ENCODE measurements at regions not wholly inside any gene's neighbourhood (a gene's known extent, or its start where the extent isn't known, plus 50 kb on each side); places are given as distances from the start of the nearest gene placed in this dataset.

GRCh38 chr1:47710329-47711071 lies 272.7 kb downstream of the FOXD2 start:
- intact Hi-C loops (cut with DNase I; ENCODE audit: low total_unique reads), result loop anchor here (10.0 kb wide), 1 partner anchor 276 kb away; the partner anchor contains the start of gene FOXD2
- no peak overlapping the region for H3K4me3 ChIP-seq
- DNase-seq, result peak; percentile 43 to 69

More at GRCh38 chr1:47710329-47711071, 272.7 kb downstream of the FOXD2 start:
- no peak overlapping the region for H3K27ac ChIP-seq
- H3K9me3 ChIP-seq, result no peaks in the 10 kb centered on the region
- H3K4me1 ChIP-seq, result peaks cover 0 to 12% of the 10 kb centered on the region in 2 donors
- no peak for TF ChIP-seq POLR2A (IDR thresholded peaks at IDR 0.05)
- TF ChIP-seq, protein P1, sequence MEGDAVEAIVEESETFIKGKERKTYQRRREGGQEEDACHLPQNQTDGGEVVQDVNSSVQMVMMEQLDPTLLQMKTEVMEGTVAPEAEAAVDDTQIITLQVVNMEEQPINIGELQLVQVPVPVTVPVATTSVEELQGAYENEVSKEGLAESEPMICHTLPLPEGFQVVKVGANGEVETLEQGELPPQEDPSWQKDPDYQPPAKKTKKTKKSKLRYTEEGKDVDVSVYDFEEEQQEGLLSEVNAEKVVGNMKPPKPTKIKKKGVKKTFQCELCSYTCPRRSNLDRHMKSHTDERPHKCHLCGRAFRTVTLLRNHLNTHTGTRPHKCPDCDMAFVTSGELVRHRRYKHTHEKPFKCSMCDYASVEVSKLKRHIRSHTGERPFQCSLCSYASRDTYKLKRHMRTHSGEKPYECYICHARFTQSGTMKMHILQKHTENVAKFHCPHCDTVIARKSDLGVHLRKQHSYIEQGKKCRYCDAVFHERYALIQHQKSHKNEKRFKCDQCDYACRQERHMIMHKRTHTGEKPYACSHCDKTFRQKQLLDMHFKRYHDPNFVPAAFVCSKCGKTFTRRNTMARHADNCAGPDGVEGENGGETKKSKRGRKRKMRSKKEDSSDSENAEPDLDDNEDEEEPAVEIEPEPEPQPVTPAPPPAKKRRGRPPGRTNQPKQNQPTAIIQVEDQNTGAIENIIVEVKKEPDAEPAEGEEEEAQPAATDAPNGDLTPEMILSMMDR (IDR thresholded peaks at IDR 0.05), result peak; percentile 85 to 97 (median 92)
- peaks cover 20% of the 10 kb centered on the region in 2 donors for H3K27me3 ChIP-seq
- no peaks in the 10 kb centered on the region for H3K36me3 ChIP-seq

All from uterus (tissue), 3 donors.